ENCODE measurements at regions not wholly inside any gene's neighbourhood (a gene's known extent, or its start where the extent isn't known, plus 50 kb on each side); places are given as distances from the start of the nearest gene placed in this dataset.

GRCh38 chr1:199936441-199936840, 91.1 kb upstream of the NR5A2 start:
- no peaks in the 10 kb centered on the region for H3F3A ChIP-seq (ENCODE audit: insufficient read depth, low read length, poor library complexity, severe bottlenecking)
- no peaks in the 10 kb centered on the region for H3K27me3 ChIP-seq (ENCODE audit: insufficient read depth, low read depth, low read length)
- H2AFZ ChIP-seq (ENCODE audit: low read depth, low read length), result no peak overlapping the region
- H3K79me2 ChIP-seq (replicated peaks; ENCODE audit: insufficient read depth, low read length), result no peaks in the 10 kb centered on the region
- H3K27ac ChIP-seq (ENCODE audit: low read length), result no peak overlapping the region
- no peak overlapping the region for H3K9ac ChIP-seq (ENCODE audit: low read length)
- no peak overlapping the region for H3K4me2 ChIP-seq (ENCODE audit: low read length)
- no peaks in the 10 kb centered on the region for H3K36me3 ChIP-seq (ENCODE audit: insufficient read depth, low read length)
- TF ChIP-seq EP300 (conservative IDR thresholded peaks at IDR 0.05; ENCODE audit: poor library complexity, severe bottlenecking) (no peak), CTCF (IDR thresholded peaks at IDR 0.05; ENCODE audit: poor library complexity, severe bottlenecking) (no peak), TAF1 (IDR thresholded peaks at IDR 0.05; ENCODE audit: low read depth) (no peak), EZH2 (IDR thresholded peaks at IDR 0.05; ENCODE audit: borderline replicate concordance, insufficient read depth, low read length, poor library complexity, severe bottlenecking) (no peak), MXI1 (conservative IDR thresholded peaks at IDR 0.05; ENCODE audit: poor library complexity, severe bottlenecking) (no peak), POLR2AphosphoS5 (IDR thresholded peaks at IDR 0.05) (no peak), REST (IDR thresholded peaks at IDR 0.05; ENCODE audit: borderline replicate concordance) (no peak), SMC3 (conservative IDR thresholded peaks at IDR 0.05; ENCODE audit: poor library complexity) (no peak), RAD21 (conservative IDR thresholded peaks at IDR 0.05) (no peak)
- H3K9me3 ChIP-seq (ENCODE audit: low read length), result no peaks in the 10 kb centered on the region
- no peaks in the 10 kb centered on the region for H4K20me1 ChIP-seq (ENCODE audit: insufficient read depth)
- H3K4me3 ChIP-seq (ENCODE audit: low read length), result no peak overlapping the region
- no peaks in the 10 kb centered on the region for H3K9me2 ChIP-seq (ENCODE audit: insufficient read depth, low read length)

- H3K27me3 ChIP-seq (ENCODE audit: insufficient read depth, low read depth, low read length), result no peaks in the 10 kb centered on the region
- H3K36me3 ChIP-seq (ENCODE audit: insufficient read depth, low read length), result no peaks in the 10 kb centered on the region
- no peak overlapping the region for H3K9ac ChIP-seq (ENCODE audit: low read length)
Observed at GRCh38 chr1:199937161-199937560, 90.3 kb upstream of the NR5A2 start.

More at GRCh38 chr1:199937161-199937560, 90.3 kb upstream of the NR5A2 start:
- Histone ChIP-seq H3F3A (ENCODE audit: insufficient read depth, low read length, poor library complexity, severe bottlenecking) (no peaks in the 10 kb centered on the region), H3K4me2 (ENCODE audit: low read length) (no peak overlapping the region), H3K9me2 (ENCODE audit: insufficient read depth, low read length) (no peaks in the 10 kb centered on the region), H3K9me3 (ENCODE audit: low read length) (no peaks in the 10 kb centered on the region), H4K20me1 (ENCODE audit: insufficient read depth) (no peaks in the 10 kb centered on the region), H3K4me3 (ENCODE audit: low read length) (no peak overlapping the region), H3K79me2 (replicated peaks; ENCODE audit: insufficient read depth, low read length) (no peaks in the 10 kb centered on the region), H3K27ac (ENCODE audit: low read length) (no peak overlapping the region), H2AFZ (ENCODE audit: low read depth, low read length) (no peak overlapping the region)
- no peak for TF ChIP-seq TAF1 (IDR thresholded peaks at IDR 0.05; ENCODE audit: low read depth)
- TF ChIP-seq POLR2AphosphoS5 (IDR thresholded peaks at IDR 0.05), result no peak
- no peak for TF ChIP-seq EP300 (conservative IDR thresholded peaks at IDR 0.05; ENCODE audit: poor library complexity, severe bottlenecking)
- TF ChIP-seq CTCF (IDR thresholded peaks at IDR 0.05; ENCODE audit: poor library complexity, severe bottlenecking), result no peak
- no peak for TF ChIP-seq REST (IDR thresholded peaks at IDR 0.05; ENCODE audit: borderline replicate concordance)
- TF ChIP-seq SMC3 (conservative IDR thresholded peaks at IDR 0.05; ENCODE audit: poor library complexity), result no peak
- TF ChIP-seq RAD21 (conservative IDR thresholded peaks at IDR 0.05), result no peak
- no peak for TF ChIP-seq EZH2 (IDR thresholded peaks at IDR 0.05; ENCODE audit: borderline replicate concordance, insufficient read depth, low read length, poor library complexity, severe bottlenecking)
- TF ChIP-seq MXI1 (conservative IDR thresholded peaks at IDR 0.05; ENCODE audit: poor library complexity, severe bottlenecking), result no peak

Data from neural cell (in vitro differentiated cells).